Suppressor macrophage (primary cell): ENCODE measurements at regions not wholly inside any gene's neighbourhood (a gene's known extent, or its start where the extent isn't known, plus 50 kb on each side); places are given as distances from the start of the nearest gene placed in this dataset.

Experiments used
- DNase-seq, 4 experiments: peaks; one replicate each; pipeline ENCODE4 v3.0.0-alpha.2; 2020 to 2022

GRCh38 chr4:189299706-189300105 lies 641.0 kb upstream of the FRG1 start:
- no peak for DNase-seq

- DNase-seq, result no peak
These were observed 639.0 kb upstream of the FRG1 start for GRCh38 chr4:189301692-189302091.

GRCh38 chr4:189302719-189303118 lies 638.0 kb upstream of the FRG1 start:
- no peak for DNase-seq

- no peak for DNase-seq
These were observed 636.5 kb upstream of the FRG1 start for GRCh38 chr4:189304167-189304566.

GRCh38 chr4:189304809-189305208 lies 635.9 kb upstream of the FRG1 start:
- no peak for DNase-seq

- no peak for DNase-seq
These were observed 635.2 kb upstream of the FRG1 start for GRCh38 chr4:189305500-189305899.

GRCh38 chr4:189311251-189311650 lies 629.4 kb upstream of the FRG1 start:
- no peak for DNase-seq

GRCh38 chr4:189313064-189313463 lies 627.6 kb upstream of the FRG1 start:
- DNase-seq, result no peak

- no peak for DNase-seq
These were observed 626.7 kb upstream of the FRG1 start for GRCh38 chr4:189313861-189314513.

- no peak for DNase-seq
These were observed 618.2 kb upstream of the FRG1 start for GRCh38 chr4:189322426-189322825.

- no peak for DNase-seq
These were observed 598.8 kb upstream of the FRG1 start for GRCh38 chr4:189341881-189342280.

GRCh38 chr4:189355590-189355989 lies 585.1 kb upstream of the FRG1 start:
- DNase-seq, result no peak

- DNase-seq, result no peak
These were observed 578.3 kb upstream of the FRG1 start for GRCh38 chr4:189362364-189362763.

- DNase-seq, result no peak
These were observed 576.6 kb upstream of the FRG1 start for GRCh38 chr4:189364032-189364449.

- DNase-seq, result no peak
These were observed 575.2 kb upstream of the FRG1 start for GRCh38 chr4:189365451-189365850.

- no peak for DNase-seq
These were observed 572.8 kb upstream of the FRG1 start for GRCh38 chr4:189367832-189368231.

- DNase-seq, result no peak
These were observed 566.5 kb upstream of the FRG1 start for GRCh38 chr4:189374176-189374575.

GRCh38 chr4:189376901-189377300 lies 563.8 kb upstream of the FRG1 start:
- DNase-seq, result no peak

- DNase-seq, result no peak
These were observed 563.1 kb upstream of the FRG1 start for GRCh38 chr4:189377569-189377968.

GRCh38 chr4:189385098-189385497 lies 555.6 kb upstream of the FRG1 start:
- DNase-seq, result no peak

GRCh38 chr4:189385579-189385978 lies 555.1 kb upstream of the FRG1 start:
- DNase-seq, result no peak

GRCh38 chr4:189396435-189396834 lies 544.2 kb upstream of the FRG1 start:
- DNase-seq, result no peak

- no peak for DNase-seq
These were observed 536.4 kb upstream of the FRG1 start for GRCh38 chr4:189404271-189404670.

GRCh38 chr4:189409158-189409557 lies 531.5 kb upstream of the FRG1 start:
- DNase-seq, result no peak

GRCh38 chr4:189414021-189414420 lies 526.7 kb upstream of the FRG1 start:
- no peak for DNase-seq
